A549 (cell line): ENCODE measurements at regions not wholly inside any gene's neighbourhood (a gene's known extent, or its start where the extent isn't known, plus 50 kb on each side); places are given as distances from the start of the nearest gene placed in this dataset.

Experiments
- BCL3 ChIP-seq: fragments of >200 bp; sonication (Bioruptor Twin); formaldehyde crosslinking; IDR thresholded peaks from 3 replicates; pipeline ENCODE4 v1.6.1; 2016
- CTCF ChIP-seq: fragments of >200 bp; sonication (Bioruptor Twin); formaldehyde crosslinking; IDR thresholded peaks from 3 replicates; pipeline ENCODE4 v1.5.1; 2016
- EP300 ChIP-seq, 2 experiments: fragments of >200 bp; sonication (Bioruptor Twin); formaldehyde crosslinking; IDR thresholded peaks; 2 replicates in 1 of 2; 3 replicates in 1 of 2; pipeline ENCODE4 v1.6.1; 2016 to 2017
- KDM1A ChIP-seq: fragments of 200-600 bp; sonication (generic); IDR thresholded peaks from 2 replicates; pipeline ENCODE4 v1.6.1; 2016; ENCODE audit warnings: low read depth, mild to moderate bottlenecking
- MYC ChIP-seq: IDR thresholded peaks from 2 replicates; pipeline ENCODE4 v1.6.1; 2012; ENCODE audit warnings: mild to moderate bottlenecking, inconsistent platforms, low read length, improper control_type of control experiment, borderline replicate concordance
- NPAS2 ChIP-seq: fragments of 250-450 bp; sonication (Bioruptor Pico); IDR thresholded peaks from 2 replicates; pipeline ENCODE4 v1.8.0; 2022; ENCODE audit warnings: mild to moderate bottlenecking, moderate library complexity, borderline replicate concordance
- NR3C1 ChIP-seq: fragments of >200 bp; sonication (Bioruptor Twin); formaldehyde crosslinking; IDR thresholded peaks from 3 replicates; pipeline ENCODE4 v1.6.1; 2017
- POLR2AphosphoS2 ChIP-seq: conservative IDR thresholded peaks from 2 replicates; pipeline ENCODE4 v1.6.1; 2012; ENCODE audit warnings: low read length, improper control_type of control experiment, inconsistent platforms
- RAD21 ChIP-seq, 2 experiments: fragments of >200 bp in 1 of 2; sonication (Bioruptor Twin) in 1 of 2; formaldehyde crosslinking in 1 of 2; IDR thresholded peaks in 1 of 2; conservative IDR thresholded peaks in 1 of 2; 2 replicates in 1 of 2; 3 replicates in 1 of 2; pipeline ENCODE4 v1.6.1; 2012 to 2018; ENCODE audit warnings: inconsistent platforms in 1 of 2
- RNF2 ChIP-seq: fragments of 200-600 bp; sonication (generic); IDR thresholded peaks from 2 replicates; pipeline ENCODE4 v1.6.1; 2016; ENCODE audit warnings: low read depth, mild to moderate bottlenecking, antibody characterized with exemption, moderate library complexity, borderline replicate concordance
- USF2 ChIP-seq: fragments of 450-650 bp; IDR thresholded peaks from 2 replicates; pipeline ENCODE4 v1.6.1; 2014; ENCODE audit warnings: antibody characterized with exemption
- TF ChIP-seq, protein P1 (sequence below): fragments of 150-350 bp; IDR thresholded peaks from 2 replicates; pipeline ENCODE4 v1.6.1; 2014; ENCODE audit warnings: low read depth, mild to moderate bottlenecking, low read length
- TF ChIP-seq, protein P2 (sequence below): IDR thresholded peaks from 2 replicates; pipeline ENCODE4 v1.6.1; 2012

GRCh38 chr5:174410716-174411478 lies 313.5 kb upstream of the MSX2 start:
- no peak for TF ChIP-seq CTCF
- TF ChIP-seq EP300 (IDR thresholded peaks at IDR 0.05), result no peak
- no peak for TF ChIP-seq RAD21 (conservative IDR thresholded peaks at IDR 0.05 in 1 of 2, IDR thresholded peaks at IDR 0.05 in 1 of 2)
- TF ChIP-seq BCL3, result no peak
- TF ChIP-seq, protein P1, sequence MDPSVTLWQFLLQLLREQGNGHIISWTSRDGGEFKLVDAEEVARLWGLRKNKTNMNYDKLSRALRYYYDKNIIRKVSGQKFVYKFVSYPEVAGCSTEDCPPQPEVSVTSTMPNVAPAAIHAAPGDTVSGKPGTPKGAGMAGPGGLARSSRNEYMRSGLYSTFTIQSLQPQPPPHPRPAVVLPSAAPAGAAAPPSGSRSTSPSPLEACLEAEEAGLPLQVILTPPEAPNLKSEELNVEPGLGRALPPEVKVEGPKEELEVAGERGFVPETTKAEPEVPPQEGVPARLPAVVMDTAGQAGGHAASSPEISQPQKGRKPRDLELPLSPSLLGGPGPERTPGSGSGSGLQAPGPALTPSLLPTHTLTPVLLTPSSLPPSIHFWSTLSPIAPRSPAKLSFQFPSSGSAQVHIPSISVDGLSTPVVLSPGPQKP, result no peak
- no peak for TF ChIP-seq NR3C1
- TF ChIP-seq, protein P2, sequence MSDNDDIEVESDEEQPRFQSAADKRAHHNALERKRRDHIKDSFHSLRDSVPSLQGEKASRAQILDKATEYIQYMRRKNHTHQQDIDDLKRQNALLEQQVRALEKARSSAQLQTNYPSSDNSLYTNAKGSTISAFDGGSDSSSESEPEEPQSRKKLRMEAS, result no peak
- no peak for TF ChIP-seq MYC
- no peak for TF ChIP-seq NPAS2
- TF ChIP-seq USF2, result no peak
- TF ChIP-seq POLR2AphosphoS2, result no peak
- TF ChIP-seq KDM1A, result no peak
- no peak for TF ChIP-seq RNF2
